CD14-positive monocyte (primary cell): ENCODE measurements at regions not wholly inside any gene's neighbourhood (a gene's known extent, or its start where the extent isn't known, plus 50 kb on each side); places are given as distances from the start of the nearest gene placed in this dataset.

Source experiments
- DNase-seq, 3 donors: peaks; one replicate each; pipeline ENCODE4 v3.0.0-alpha.2; 2011 to 2022
- H2AFZ ChIP-seq: 2 replicates; pipeline ENCODE4 v1.6.0; 2012; ENCODE audit warnings: mild to moderate bottlenecking, low read depth, low read length, inconsistent platforms; ENCODE audit not compliant: insufficient read depth, poor library complexity, severe bottlenecking
- H3K27ac ChIP-seq, 2 donors: 1 replicate in 1 of 2; 2 replicates in 1 of 2; pipeline ENCODE4 v1.5.1; 2012 to 2013; ENCODE audit warnings: low read length in 2 of 2, control low read depth in 1 of 2, inconsistent platforms in 1 of 2, low read depth in 1 of 2, mild to moderate bottlenecking in 1 of 2
- H3K27me3 ChIP-seq, 2 donors: one replicate each; pipeline versions ENCODE4 v1.6.0 to v1.6.1; 2011 to 2013; ENCODE audit warnings: low read length in 2 of 2; ENCODE audit not compliant: control insufficient read depth in 2 of 2, insufficient read depth in 2 of 2
- H3K36me3 ChIP-seq, 2 donors: replicated peaks in 1 of 2; 1 replicate in 1 of 2; 2 replicates in 1 of 2; pipeline versions ENCODE4 v1.5.1 to v1.6.1; 2012 to 2013; ENCODE audit warnings: low read length in 2 of 2, control low read depth in 1 of 2, inconsistent platforms in 1 of 2, mild to moderate bottlenecking in 1 of 2; ENCODE audit not compliant: insufficient read depth in 2 of 2, control insufficient read depth in 1 of 2
- H3K4me1 ChIP-seq, 2 donors: 1 replicate in 1 of 2; 2 replicates in 1 of 2; pipeline versions ENCODE4 v1.5.1 to v1.6.1; 2012 to 2013; ENCODE audit warnings: low read length in 2 of 2, control low read depth in 1 of 2, inconsistent platforms in 1 of 2, mild to moderate bottlenecking in 1 of 2, moderate library complexity in 1 of 2; ENCODE audit not compliant: insufficient read depth in 2 of 2, control insufficient read depth in 1 of 2
- H3K4me2 ChIP-seq: replicated peaks from 2 replicates; pipeline ENCODE3; 2012; ENCODE audit warnings: low read length, moderate library complexity, mild to moderate bottlenecking; ENCODE audit not compliant: poor library complexity, severe bottlenecking; ENCODE audit errors: extremely low read depth
- H3K4me3 ChIP-seq, 3 experiments: fragments of 200-600 bp in 1 of 3; sonication (generic) in 1 of 3; replicated peaks in 1 of 3; 1 replicate in 2 of 3; 2 replicates in 1 of 3; pipeline ENCODE4 v1.5.1; 2011 to 2013; ENCODE audit warnings: low read length in 3 of 3, mild to moderate bottlenecking in 3 of 3, control low read depth in 2 of 3, low read depth in 2 of 3, inconsistent platforms in 1 of 3, moderate library complexity in 1 of 3
- H3K79me2 ChIP-seq: 2 replicates; pipeline ENCODE4 v1.6.0; 2012; ENCODE audit warnings: mild to moderate bottlenecking, control low read depth, inconsistent platforms, low read length, moderate library complexity; ENCODE audit not compliant: insufficient read depth
- H3K9ac ChIP-seq: 2 replicates; pipeline ENCODE4 v1.6.0; 2017; ENCODE audit warnings: low read length, mild to moderate bottlenecking; ENCODE audit not compliant: insufficient read depth, poor library complexity, severe bottlenecking
- H3K9me3 ChIP-seq, 2 donors: replicated peaks in 1 of 2; 1 replicate in 1 of 2; 2 replicates in 1 of 2; pipeline versions ENCODE4 v1.5.1 to v1.6.1; 2012 to 2013; ENCODE audit warnings: low read length in 2 of 2, control low read depth in 1 of 2; ENCODE audit not compliant: control insufficient read depth in 1 of 2, insufficient read depth in 1 of 2
- H4K20me1 ChIP-seq: 2 replicates; pipeline ENCODE4 v1.6.0; 2012; ENCODE audit warnings: mild to moderate bottlenecking, low read length, control low read depth, moderate library complexity; ENCODE audit not compliant: insufficient read depth
- H3K27ac Mint-ChIP-seq, 7 donors: one replicate each; pipeline ENCODE4 v1.8.0; 2020; ENCODE audit warnings: mild to moderate bottlenecking in 7 of 7, mixed read lengths in 7 of 7, moderate library complexity in 6 of 7, inconsistent platforms in 2 of 7
- H3K27me3 Mint-ChIP-seq, 3 donors: one replicate each; pipeline ENCODE4 v1.8.0; 2021 to 2022; ENCODE audit warnings: low read depth in 3 of 3, mild to moderate bottlenecking in 3 of 3, mixed read lengths in 3 of 3, moderate library complexity in 3 of 3, inconsistent platforms in 1 of 3
- H3K36me3 Mint-ChIP-seq, 2 donors: one replicate each; pipeline ENCODE4 v1.8.0; 2020; ENCODE audit warnings: mixed read lengths in 2 of 2, inconsistent platforms in 1 of 2, mild to moderate bottlenecking in 1 of 2
- H3K4me1 Mint-ChIP-seq: one replicate; pipeline ENCODE4 v1.8.0; 2020; ENCODE audit warnings: mild to moderate bottlenecking, mixed read lengths
- H3K4me3 Mint-ChIP-seq, 2 donors: one replicate each; pipeline ENCODE4 v1.8.0; 2020; ENCODE audit warnings: mild to moderate bottlenecking in 2 of 2, mixed read lengths in 2 of 2, moderate library complexity in 1 of 2
- H3K9me3 Mint-ChIP-seq, 7 donors: one replicate each; pipeline ENCODE4 v1.8.0; 2020 to 2022; ENCODE audit warnings: mixed read lengths in 7 of 7, mild to moderate bottlenecking in 6 of 7, moderate library complexity in 6 of 7, inconsistent platforms in 2 of 7
- WGBS: methylation state at CpG from one replicate; pipeline ENCODE4 v1.1.5; 2013; ENCODE audit warnings: missing lambda C conversion rate; ENCODE audit not compliant: insufficient coverage; 5-methylcytosine and 5-hydroxymethylcytosine counted together
- intact Hi-C, 2 donors: fragments of 100-400 bp; cut with micrococcal nuclease; formaldehyde crosslinking; loops; one replicate each; pipeline versions ENCODE4 v1.15.0 to v1.15.1; 2023
- TF ChIP-seq, protein P1 (sequence below): fragments of 200-600 bp; IDR thresholded peaks from one replicate; pipeline ENCODE4 v1.8.0; 2022; ENCODE audit warnings: antibody characterized with exemption, mild to moderate bottlenecking

DNA sequence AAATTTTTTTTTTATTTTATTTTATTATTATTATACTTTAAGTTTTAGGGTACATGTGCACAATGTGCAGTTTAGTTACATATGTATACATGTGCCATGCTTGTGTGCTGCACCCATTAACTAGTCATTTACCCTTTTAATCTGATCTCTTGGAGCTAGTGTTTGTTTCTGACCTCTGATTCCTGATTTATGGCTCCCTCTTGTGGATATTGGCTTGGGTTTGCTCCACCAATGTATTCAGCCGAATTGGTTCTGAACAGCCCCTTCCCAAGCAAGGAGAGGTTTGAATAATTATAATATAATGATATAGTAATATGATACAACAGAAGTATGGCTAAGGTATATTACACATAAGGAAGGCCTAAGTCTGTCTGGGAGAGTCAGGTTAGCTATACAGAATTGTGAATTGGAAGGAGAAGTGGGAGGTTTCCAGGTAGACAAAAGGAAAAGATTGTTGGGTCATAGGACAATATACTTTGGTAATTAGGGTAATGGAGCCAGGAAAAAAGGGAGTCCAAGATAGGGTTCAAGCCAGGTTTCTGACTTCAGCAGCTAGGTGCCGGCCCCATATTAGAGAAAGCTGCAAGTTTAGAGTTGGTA is 53.1 kb upstream of the HMCN1 start:
- H3K4me3 ChIP-seq: no peak overlapping the region
- no peaks in the 10 kb centered on the region for H3K27me3 ChIP-seq
- Mint-ChIP-seq H3K9me3 (no peaks in the 10 kb centered on the region), H3K36me3 (no peaks in the 10 kb centered on the region), H3K27me3 (peaks cover 0 to 2% (median 2%) of the 10 kb centered on the region in 3 donors), H3K4me3 (no peak overlapping the region), H3K4me1 (peaks cover 20% of the 10 kb centered on the region), H3K27ac (no peak overlapping the region)
- H3K79me2 ChIP-seq: no peaks in the 10 kb centered on the region
- no peaks in the 10 kb centered on the region for H4K20me1 ChIP-seq
- DNase-seq: peak; percentile 37 to 58 (median 53)
- H3K36me3 ChIP-seq: no peaks in the 10 kb centered on the region
- intact Hi-C loops: no loop called here
- H3K4me1 ChIP-seq: peaks cover 13 to 17% of the 10 kb centered on the region in 2 donors
- no peaks in the 10 kb centered on the region for H3K9me3 ChIP-seq
- no peak overlapping the region for H2AFZ ChIP-seq
- no peak overlapping the region for H3K4me2 ChIP-seq
- TF ChIP-seq, protein P1, sequence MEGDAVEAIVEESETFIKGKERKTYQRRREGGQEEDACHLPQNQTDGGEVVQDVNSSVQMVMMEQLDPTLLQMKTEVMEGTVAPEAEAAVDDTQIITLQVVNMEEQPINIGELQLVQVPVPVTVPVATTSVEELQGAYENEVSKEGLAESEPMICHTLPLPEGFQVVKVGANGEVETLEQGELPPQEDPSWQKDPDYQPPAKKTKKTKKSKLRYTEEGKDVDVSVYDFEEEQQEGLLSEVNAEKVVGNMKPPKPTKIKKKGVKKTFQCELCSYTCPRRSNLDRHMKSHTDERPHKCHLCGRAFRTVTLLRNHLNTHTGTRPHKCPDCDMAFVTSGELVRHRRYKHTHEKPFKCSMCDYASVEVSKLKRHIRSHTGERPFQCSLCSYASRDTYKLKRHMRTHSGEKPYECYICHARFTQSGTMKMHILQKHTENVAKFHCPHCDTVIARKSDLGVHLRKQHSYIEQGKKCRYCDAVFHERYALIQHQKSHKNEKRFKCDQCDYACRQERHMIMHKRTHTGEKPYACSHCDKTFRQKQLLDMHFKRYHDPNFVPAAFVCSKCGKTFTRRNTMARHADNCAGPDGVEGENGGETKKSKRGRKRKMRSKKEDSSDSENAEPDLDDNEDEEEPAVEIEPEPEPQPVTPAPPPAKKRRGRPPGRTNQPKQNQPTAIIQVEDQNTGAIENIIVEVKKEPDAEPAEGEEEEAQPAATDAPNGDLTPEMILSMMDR: peak; percentile 81
- no peak overlapping the region for H3K9ac ChIP-seq
- no peak overlapping the region for H3K27ac ChIP-seq
- WGBS: no CpG with 5 or more reads among the region's 2 CpGs

DNA sequence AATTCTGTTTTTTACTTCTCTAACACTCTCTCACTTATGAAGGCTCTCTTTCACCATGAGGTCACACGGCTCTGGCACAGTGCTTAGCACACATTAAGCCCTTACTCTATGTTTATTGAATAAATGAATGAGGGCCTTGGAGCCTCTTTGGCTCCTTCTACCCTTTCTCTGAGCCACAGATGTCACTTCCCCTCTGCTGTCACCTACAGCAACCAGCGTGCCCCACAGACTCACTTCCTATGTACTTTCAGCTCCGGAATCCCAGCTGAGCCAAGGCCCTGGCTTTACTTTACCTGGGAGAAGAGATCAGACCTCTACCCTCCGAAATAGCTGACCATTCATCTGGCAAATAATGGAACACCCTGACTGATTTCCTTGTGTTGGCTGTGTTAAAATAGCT is 53.7 kb upstream of the HMCN1 start:
- Histone ChIP-seq H4K20me1 (no peaks in the 10 kb centered on the region), H3K79me2 (no peaks in the 10 kb centered on the region), H3K4me3 (peak overlapping the region in 1 of 3 experiments; percentile 21), H3K36me3 (no peaks in the 10 kb centered on the region), H3K9me3 (no peaks in the 10 kb centered on the region), H2AFZ (no peak overlapping the region), H3K4me1 (peaks cover 13 to 17% of the 10 kb centered on the region in 2 donors), H3K27ac (no peak overlapping the region), H3K27me3 (no peaks in the 10 kb centered on the region), H3K4me2 (peak overlapping the region; percentile 31), H3K9ac (no peak overlapping the region)
- H3K36me3 Mint-ChIP-seq: no peaks in the 10 kb centered on the region
- peak overlapping the region in 4 of 7 donors; percentile 22 to 81 (median 44) for H3K27ac Mint-ChIP-seq
- TF ChIP-seq, protein P1: no peak
- 20% methylated on average over 3 of the region's 4 CpGs for WGBS
- no peaks in the 10 kb centered on the region for H3K9me3 Mint-ChIP-seq
- peaks cover 0 to 2% (median 2%) of the 10 kb centered on the region in 3 donors for H3K27me3 Mint-ChIP-seq
- peak in 2 of 3 donors; percentile 36 to 42 for DNase-seq
- H3K4me1 Mint-ChIP-seq: peaks cover 21% of the 10 kb centered on the region
- intact Hi-C loops: no loop called here
- peak overlapping the region in 1 of 2 donors; percentile 54 for H3K4me3 Mint-ChIP-seq
